ENCODE measurements at regions not wholly inside any gene's neighbourhood (a gene's known extent, or its start where the extent isn't known, plus 50 kb on each side); places are given as distances from the start of the nearest gene placed in this dataset.
"Not testable (repeated sequence)": the region's sequence is repeated elsewhere in the genome, so short reads cannot be mapped to it uniquely, and the experiment has no call there.

GRCh38 chr3:110623571-110623970 is 448.0 kb upstream of the NECTIN3 start:
- Histone ChIP-seq H3K27ac (ENCODE audit: low read depth, low read length) (no peak overlapping the region), H3K4me1 (ENCODE audit: control insufficient read depth, insufficient read depth, low read length) (peaks cover 5% of the 10 kb centered on the region), H3K4me3 (ENCODE audit: low read length) (no peak overlapping the region), H3K9me3 (ENCODE audit: control insufficient read depth, low read length) (peaks cover 8% of the 10 kb centered on the region), H3K36me3 (ENCODE audit: control insufficient read depth, insufficient read depth, low read length) (no peaks in the 10 kb centered on the region), H3K9ac (ENCODE audit: extremely low read depth, low read length, poor library complexity, severe bottlenecking) (no peak overlapping the region), H3K27me3 (ENCODE audit: control insufficient read depth, insufficient read depth, low read length, poor library complexity, severe bottlenecking) (no peaks in the 10 kb centered on the region)
- no peaks in the 10 kb centered on the region for H3K36me3 Mint-ChIP-seq (ENCODE audit: low read depth)
- H3K27ac Mint-ChIP-seq: no peak overlapping the region
- no peak overlapping the region for H3K4me3 Mint-ChIP-seq
- H3K9me3 Mint-ChIP-seq: no peaks in the 10 kb centered on the region
- DNase-seq: no peak
- H3K4me1 Mint-ChIP-seq: peaks cover 50% of the 10 kb centered on the region
- WGBS, 2 experiments (ENCODE audit: insufficient coverage in 1 of 2, insufficient read length in 1 of 2): 91% methylated on average over 1 of the region's 1 CpG; no CpG with 5 or more reads in 1 of the 2 experiments
- no peak for TF ChIP-seq CTCF (conservative IDR thresholded peaks at IDR 0.05)
- H3K27me3 Mint-ChIP-seq (ENCODE audit: insufficient read depth): no peaks in the 10 kb centered on the region

GRCh38 chr3:110624576-110624975 is 447.0 kb upstream of the NECTIN3 start:
- no peak overlapping the region for H3K27ac ChIP-seq (ENCODE audit: low read depth, low read length)
- H3K27me3 ChIP-seq (ENCODE audit: control insufficient read depth, insufficient read depth, low read length, poor library complexity, severe bottlenecking): no peaks in the 10 kb centered on the region
- no peak overlapping the region for H3K4me3 Mint-ChIP-seq
- no peaks in the 10 kb centered on the region for H3K9me3 Mint-ChIP-seq
- peaks cover 8% of the 10 kb centered on the region for H3K9me3 ChIP-seq (ENCODE audit: control insufficient read depth, low read length)
- no peak overlapping the region for H3K27ac Mint-ChIP-seq
- H3K4me1 ChIP-seq (ENCODE audit: control insufficient read depth, insufficient read depth, low read length): peaks cover 5% of the 10 kb centered on the region
- WGBS, 2 experiments (ENCODE audit: insufficient coverage in 1 of 2, insufficient read length in 1 of 2): 64 to 100% methylated on average over 1 to 3 of the region's 3 CpGs
- no peaks in the 10 kb centered on the region for H3K36me3 ChIP-seq (ENCODE audit: control insufficient read depth, insufficient read depth, low read length)
- no peak overlapping the region for H3K9ac ChIP-seq (ENCODE audit: extremely low read depth, low read length, poor library complexity, severe bottlenecking)
- peaks cover 43% of the 10 kb centered on the region for H3K4me1 Mint-ChIP-seq
- peak overlapping the region; percentile 36 for H3K4me3 ChIP-seq (ENCODE audit: low read length)
- H3K27me3 Mint-ChIP-seq (ENCODE audit: insufficient read depth): no peaks in the 10 kb centered on the region
- DNase-seq: no peak
- TF ChIP-seq CTCF (conservative IDR thresholded peaks at IDR 0.05): no peak
- H3K36me3 Mint-ChIP-seq (ENCODE audit: low read depth): no peaks in the 10 kb centered on the region

- H3K36me3 ChIP-seq (ENCODE audit: control insufficient read depth, insufficient read depth, low read length): no peaks in the 10 kb centered on the region
- H3K9me3 ChIP-seq (ENCODE audit: control insufficient read depth, low read length): peaks cover 8% of the 10 kb centered on the region
- H3K27me3 ChIP-seq (ENCODE audit: control insufficient read depth, insufficient read depth, low read length, poor library complexity, severe bottlenecking): no peaks in the 10 kb centered on the region
- peak; percentile 57 for DNase-seq
- Mint-ChIP-seq H3K36me3 (ENCODE audit: low read depth) (no peaks in the 10 kb centered on the region), H3K4me1 (peaks cover 36% of the 10 kb centered on the region), H3K9me3 (no peaks in the 10 kb centered on the region), H3K27me3 (ENCODE audit: insufficient read depth) (no peaks in the 10 kb centered on the region), H3K4me3 (no peak overlapping the region), H3K27ac (peak overlapping the region; percentile 32)
- peaks cover 5% of the 10 kb centered on the region for H3K4me1 ChIP-seq (ENCODE audit: control insufficient read depth, insufficient read depth, low read length)
- peak overlapping the region; percentile 37 for H3K4me3 ChIP-seq (ENCODE audit: low read length)
- no peak overlapping the region for H3K27ac ChIP-seq (ENCODE audit: low read depth, low read length)
- no peak overlapping the region for H3K9ac ChIP-seq (ENCODE audit: extremely low read depth, low read length, poor library complexity, severe bottlenecking)
- TF ChIP-seq CTCF (conservative IDR thresholded peaks at IDR 0.05): no peak
- 36 to 61% methylated on average over 3 to 4 of the region's 4 CpGs for WGBS, 2 experiments (ENCODE audit: insufficient coverage in 1 of 2, insufficient read length in 1 of 2)
Measured at GRCh38 chr3:110625201-110625747, 446.3 kb upstream of the NECTIN3 start.

GRCh38 chr3:110626652-110627111 is 444.9 kb upstream of the NECTIN3 start:
- H3K4me1 ChIP-seq (ENCODE audit: control insufficient read depth, insufficient read depth, low read length); H3K27me3 ChIP-seq (ENCODE audit: control insufficient read depth, insufficient read depth, low read length, poor library complexity, severe bottlenecking); H3K36me3 ChIP-seq (ENCODE audit: control insufficient read depth, insufficient read depth, low read length); DNase-seq; H3K4me3 Mint-ChIP-seq; H3K9me3 ChIP-seq (ENCODE audit: control insufficient read depth, low read length); H3K27ac Mint-ChIP-seq; H3K9me3 Mint-ChIP-seq; H3K9ac ChIP-seq (ENCODE audit: extremely low read depth, low read length, poor library complexity, severe bottlenecking); H3K36me3 Mint-ChIP-seq (ENCODE audit: low read depth); H3K4me3 ChIP-seq (ENCODE audit: low read length); H3K27me3 Mint-ChIP-seq (ENCODE audit: insufficient read depth); H3K27ac ChIP-seq (ENCODE audit: low read depth, low read length): not testable (repeated sequence)
- H3K4me1 Mint-ChIP-seq: peaks cover 31% of the 10 kb centered on the region
- 96 to 100% methylated on average over 4 to 5 of the region's 5 CpGs for WGBS, 2 experiments (ENCODE audit: insufficient coverage in 1 of 2, insufficient read length in 1 of 2)

All from endodermal cell (in vitro differentiated cells).